Left ventricle myocardium inferior (tissue), 1 donor: ENCODE measurements at regions not wholly inside any gene's neighbourhood (a gene's known extent, or its start where the extent isn't known, plus 50 kb on each side); places are given as distances from the start of the nearest gene placed in this dataset.
A peak's percentile ranks its signal among the peaks of the same experiment; 100 is the strongest.

Source experiments
- DNase-seq: peaks from one replicate; pipeline ENCODE4 v3.0.0-alpha.2; 2020
- H3K27ac ChIP-seq: fragments of 200-600 bp; replicated peaks from 2 replicates; pipeline ENCODE4 v1.8.0; 2021
- H3K27me3 ChIP-seq: fragments of 200-600 bp; 2 replicates; pipeline ENCODE4 v1.8.0; 2021; ENCODE audit warnings: low read depth
- H3K36me3 ChIP-seq: fragments of 200-600 bp; 2 replicates; pipeline ENCODE4 v1.8.0; 2021
- H3K4me1 ChIP-seq: fragments of 200-600 bp; 2 replicates; pipeline ENCODE4 v1.8.0; 2021
- H3K4me3 ChIP-seq: fragments of 200-600 bp; 2 replicates; pipeline ENCODE4 v1.8.0; 2021; ENCODE audit warnings: mild to moderate bottlenecking, moderate library complexity
- H3K9me3 ChIP-seq: fragments of 200-600 bp; replicated peaks from 2 replicates; pipeline ENCODE4 v1.8.0; 2021
- CTCF ChIP-seq: fragments of 200-600 bp; IDR thresholded peaks from 2 replicates; pipeline ENCODE4 v1.8.0; 2021; ENCODE audit warnings: antibody characterized with exemption, mild to moderate bottlenecking, borderline replicate concordance
- intact Hi-C: fragments of 100-400 bp; cut with micrococcal nuclease; formaldehyde crosslinking; loops from one replicate; pipeline ENCODE4 v1.11.0; 2022
- donor health status: DM: no; HTN: yes; CAD: no; lungs with severe emphysema.

- intact Hi-C loops, result no loop called here
- Histone ChIP-seq H3K4me3 (no peak overlapping the region), H3K27me3 (no peaks in the 10 kb centered on the region), H3K9me3 (no peaks in the 10 kb centered on the region), H3K27ac (peak overlapping the region; percentile 23), H3K4me1 (peaks cover 35% of the 10 kb centered on the region), H3K36me3 (no peaks in the 10 kb centered on the region)
- peak; percentile 54 for DNase-seq
- TF ChIP-seq CTCF, result no peak
Measured at GRCh38 chr3:124260206-124260915, 268.4 kb upstream of the ROPN1 start.

GRCh38 chr3:124261306-124261705 is 269.4 kb upstream of the ROPN1 start:
- TF ChIP-seq CTCF, result no peak
- intact Hi-C loops, result no loop called here
- no peak for DNase-seq
- H3K4me3 ChIP-seq, result no peak overlapping the region
- peaks cover 44% of the 10 kb centered on the region for H3K4me1 ChIP-seq
- H3K36me3 ChIP-seq, result no peaks in the 10 kb centered on the region
- H3K27ac ChIP-seq, result no peak overlapping the region
- no peaks in the 10 kb centered on the region for H3K27me3 ChIP-seq
- H3K9me3 ChIP-seq, result no peaks in the 10 kb centered on the region

GRCh38 chr3:124263168-124263567 is 271.2 kb upstream of the ROPN1 start:
- no peak overlapping the region for H3K27ac ChIP-seq
- H3K9me3 ChIP-seq, result no peaks in the 10 kb centered on the region
- no peaks in the 10 kb centered on the region for H3K36me3 ChIP-seq
- intact Hi-C loops, result no loop called here
- TF ChIP-seq CTCF, result no peak
- no peaks in the 10 kb centered on the region for H3K27me3 ChIP-seq
- no peak overlapping the region for H3K4me3 ChIP-seq
- H3K4me1 ChIP-seq, result peaks cover 41% of the 10 kb centered on the region
- no peak for DNase-seq

GRCh38 chr3:124264346-124264745 is 272.4 kb upstream of the ROPN1 start:
- H3K4me1 ChIP-seq, result peaks cover 37% of the 10 kb centered on the region
- TF ChIP-seq CTCF, result no peak
- no peak overlapping the region for H3K27ac ChIP-seq
- no peaks in the 10 kb centered on the region for H3K9me3 ChIP-seq
- intact Hi-C loops, result no loop called here
- no peak overlapping the region for H3K4me3 ChIP-seq
- H3K36me3 ChIP-seq, result no peaks in the 10 kb centered on the region
- H3K27me3 ChIP-seq, result no peaks in the 10 kb centered on the region
- no peak for DNase-seq

GRCh38 chr3:124266487-124266886 is 274.6 kb upstream of the ROPN1 start:
- TF ChIP-seq CTCF, result no peak
- peaks cover 44% of the 10 kb centered on the region for H3K4me1 ChIP-seq
- no peak for DNase-seq
- no peak overlapping the region for H3K4me3 ChIP-seq
- H3K27ac ChIP-seq, result peak overlapping the region; percentile 59
- intact Hi-C loops, result no loop called here
- no peaks in the 10 kb centered on the region for H3K27me3 ChIP-seq
- H3K36me3 ChIP-seq, result no peaks in the 10 kb centered on the region
- H3K9me3 ChIP-seq, result no peaks in the 10 kb centered on the region
